HCT116 (cell line): ENCODE measurements at regions not wholly inside any gene's neighbourhood (a gene's known extent, or its start where the extent isn't known, plus 50 kb on each side); places are given as distances from the start of the nearest gene placed in this dataset.

ENCODE experiments used
- ATAC-seq: fragments of 200-7000 bp; cut with Tn5 transposase; 2 replicates; pipeline ENCODE4 v1.9.1; 2020; ENCODE audit warnings: mild to moderate bottlenecking, moderate library complexity
- BruUV-seq: library from RNA; stranded (reverse); fragments of 400-500 nt; replicated peaks from 2 replicates; lab custom pipeline; 2021; lab: Mats Ljungman, UMichigan
- CTCF ChIA-PET: fragments of 300-600 bp; sonication (Branson Sonifier 250); formaldehyde crosslinking; loops from one replicate; lab custom pipeline; 2021; ENCODE audit warnings: antibody characterized with exemption; lab: Charles Lee
- POLR2A ChIA-PET: fragments of 300-600, 350-600 bp; sonication (Branson Sonifier 250); formaldehyde crosslinking; loops from one replicate; lab custom pipeline; 2021; ENCODE audit warnings: antibody characterized with exemption; lab: Charles Lee
- RAD21 ChIA-PET, 2 experiments: fragments of 300-600 bp; sonication (Branson Sonifier 250); formaldehyde crosslinking; loops; one replicate each; lab custom pipeline; 2023; ENCODE audit warnings: low total read pairs in 2 of 2; ENCODE audit not compliant: uncharacterized antibody in 2 of 2, unreplicated experiment in 2 of 2, low non-redundant PET in 1 of 2; lab: Charles Lee
- DNase-seq: peaks from one replicate; pipeline ENCODE4 v3.0.0-alpha.2; 2010; ENCODE audit warnings: low read depth, low spot score
- H2AFZ ChIP-seq: fragments of 200-600 bp; shearing (Covaris generic), sonication (generic); 2 replicates; pipeline ENCODE4 v1.6.1; 2017; ENCODE audit warnings: low read depth, mixed run types, mixed read lengths, antibody characterized with exemption, low read length; ENCODE audit not compliant: poor library complexity, severe bottlenecking
- H3K27ac ChIP-seq: 2 replicates; pipeline ENCODE4 v1.5.1; 2012; ENCODE audit warnings: low read depth, low read length
- H3K27me3 ChIP-seq: fragments of 200-600 bp; sonication (generic); 2 replicates; pipeline ENCODE4 v1.6.1; 2016; ENCODE audit warnings: mixed run types, low read length, mixed read lengths; ENCODE audit not compliant: insufficient read depth
- H3K36me3 ChIP-seq, 2 experiments: fragments of 200-500 bp in 1 of 2; fragments of 200-600 bp in 1 of 2; sonication (Bioruptor generic) in 1 of 2; sonication (generic) in 1 of 2; 2 replicates each; pipeline versions ENCODE4 v1.5.1 to v1.6.1; 2014 to 2016; ENCODE audit warnings: low read length in 2 of 2, inconsistent platforms in 1 of 2, mixed read lengths in 1 of 2, mixed run types in 1 of 2; ENCODE audit not compliant: insufficient read depth in 2 of 2, control insufficient read depth in 1 of 2
- H3K4me1 ChIP-seq, 2 experiments: fragments of 200-600 bp in 1 of 2; sonication (generic) in 1 of 2; 2 replicates each; pipeline versions ENCODE4 v1.5.1 to v1.6.1; 2012 to 2017; ENCODE audit warnings: low read length in 2 of 2, inconsistent platforms in 1 of 2, mild to moderate bottlenecking in 1 of 2, mixed read lengths in 1 of 2, mixed run types in 1 of 2, moderate library complexity in 1 of 2; ENCODE audit not compliant: insufficient read depth in 2 of 2, control insufficient read depth in 1 of 2
- H3K4me2 ChIP-seq: fragments of 200-600 bp; sonication (generic); 2 replicates; pipeline ENCODE4 v1.6.1; 2017; ENCODE audit warnings: mixed run types, low read length, mixed read lengths
- H3K4me3 ChIP-seq, 2 experiments: fragments of 200-600 bp in 1 of 2; sonication (generic) in 1 of 2; replicated peaks in 1 of 2; 2 replicates each; pipeline ENCODE4 v1.5.1; 2011 to 2016; ENCODE audit warnings: low read length in 2 of 2, control low read depth in 1 of 2, low read depth in 1 of 2, mild to moderate bottlenecking in 1 of 2, mixed read lengths in 1 of 2, mixed run types in 1 of 2
- H3K79me2 ChIP-seq: fragments of 200-600 bp; sonication (generic); 2 replicates; pipeline ENCODE4 v1.6.1; 2017; ENCODE audit warnings: mild to moderate bottlenecking, mixed run types, low read length, moderate library complexity, mixed read lengths; ENCODE audit not compliant: insufficient read depth
- H3K9ac ChIP-seq: fragments of 200-600 bp; sonication (generic); 2 replicates; pipeline ENCODE4 v1.6.1; 2016; ENCODE audit warnings: low read length, mixed read lengths
- H3K9me2 ChIP-seq: fragments of 200-600 bp; sonication (generic), shearing (Covaris generic); 2 replicates; pipeline ENCODE4 v1.6.1; 2017; ENCODE audit warnings: mixed run types, mild to moderate bottlenecking, moderate library complexity; ENCODE audit not compliant: insufficient read depth
- H3K9me3 ChIP-seq, 2 experiments: fragments of 200-500 bp in 1 of 2; fragments of 200-600 bp in 1 of 2; sonication (Bioruptor generic) in 1 of 2; sonication (generic) in 1 of 2; 2 replicates each; pipeline ENCODE4 v1.6.1; 2014 to 2017; ENCODE audit warnings: low read length in 2 of 2, mixed read lengths in 2 of 2, inconsistent platforms in 1 of 2, low read depth in 1 of 2, mild to moderate bottlenecking in 1 of 2, mixed run types in 1 of 2, moderate library complexity in 1 of 2; ENCODE audit not compliant: control insufficient read depth in 1 of 2, insufficient read depth in 1 of 2
- H4K20me1 ChIP-seq: fragments of 200-600 bp; sonication (generic), shearing (Covaris generic); 2 replicates; pipeline ENCODE4 v1.6.1; 2017; ENCODE audit warnings: mixed run types, mild to moderate bottlenecking, moderate library complexity; ENCODE audit not compliant: insufficient read depth
- ATF3 ChIP-seq: IDR thresholded peaks from 2 replicates; pipeline ENCODE4 v1.6.1; 2012
- CEBPB ChIP-seq: IDR thresholded peaks from 2 replicates; pipeline ENCODE4 v1.6.1; 2012; ENCODE audit warnings: low read depth
- ELF1 ChIP-seq: IDR thresholded peaks from 2 replicates; pipeline ENCODE4 v1.6.1; 2012; ENCODE audit warnings: low read depth, borderline replicate concordance
- FOSL1 ChIP-seq: IDR thresholded peaks from 2 replicates; pipeline ENCODE4 v1.6.1; 2012; ENCODE audit warnings: low read depth
- POLR2AphosphoS5 ChIP-seq: IDR thresholded peaks from 2 replicates; pipeline ENCODE4 v1.6.1; 2011; ENCODE audit warnings: mild to moderate bottlenecking, low read depth, low read length, moderate library complexity
- SP1 ChIP-seq: IDR thresholded peaks from 2 replicates; pipeline ENCODE4 v1.6.1; 2012; ENCODE audit warnings: low read depth
- ZNF274 ChIP-seq: fragments of 200-500 bp; sonication (Bioruptor generic); IDR thresholded peaks from 2 replicates; pipeline ENCODE4 v1.6.1; 2014; ENCODE audit warnings: mild to moderate bottlenecking, low read depth, low read length, inconsistent platforms
- intact Hi-C: fragments of 100-400 bp; cut with micrococcal nuclease; formaldehyde crosslinking; loops from 2 replicates; pipeline ENCODE4 v1.10.0; 2022
- TF ChIP-seq, protein P1 (sequence below): IDR thresholded peaks from 2 replicates; pipeline ENCODE4 v1.6.1; 2012; ENCODE audit warnings: low read depth

- Histone ChIP-seq H3K27me3 (no peaks in the 10 kb centered on the region), H4K20me1 (no peaks in the 10 kb centered on the region; the same call in 1 of the 2 replicates), H2AFZ (no peak overlapping the region), H3K9me2 (no peaks in the 10 kb centered on the region), H3K9ac (no peak overlapping the region), H3K4me3 (no peak overlapping the region), H3K9me3 (peaks cover 3 to 4% of the 10 kb centered on the region in 2 experiments; a peak in 2 of 4 replicates), H3K36me3 (no peaks in the 10 kb centered on the region), H3K4me1 (no peaks in the 10 kb centered on the region), H3K27ac (no peak overlapping the region), H3K79me2 (no peaks in the 10 kb centered on the region), H3K4me2 (no peak overlapping the region)
- ChIA-PET RAD21 (no interaction called here), CTCF (no interaction called here), POLR2A (no interaction called here)
- ATAC-seq (no peak), DNase-seq (no peak)
- intact Hi-C loops: no loop called here
- TF ChIP-seq ZNF274 (no peak), ELF1 (no peak), SP1 (no peak), ATF3 (no peak), FOSL1 (no peak), CEBPB (no peak), POLR2AphosphoS5 (no peak)
- TF ChIP-seq, protein P1, sequence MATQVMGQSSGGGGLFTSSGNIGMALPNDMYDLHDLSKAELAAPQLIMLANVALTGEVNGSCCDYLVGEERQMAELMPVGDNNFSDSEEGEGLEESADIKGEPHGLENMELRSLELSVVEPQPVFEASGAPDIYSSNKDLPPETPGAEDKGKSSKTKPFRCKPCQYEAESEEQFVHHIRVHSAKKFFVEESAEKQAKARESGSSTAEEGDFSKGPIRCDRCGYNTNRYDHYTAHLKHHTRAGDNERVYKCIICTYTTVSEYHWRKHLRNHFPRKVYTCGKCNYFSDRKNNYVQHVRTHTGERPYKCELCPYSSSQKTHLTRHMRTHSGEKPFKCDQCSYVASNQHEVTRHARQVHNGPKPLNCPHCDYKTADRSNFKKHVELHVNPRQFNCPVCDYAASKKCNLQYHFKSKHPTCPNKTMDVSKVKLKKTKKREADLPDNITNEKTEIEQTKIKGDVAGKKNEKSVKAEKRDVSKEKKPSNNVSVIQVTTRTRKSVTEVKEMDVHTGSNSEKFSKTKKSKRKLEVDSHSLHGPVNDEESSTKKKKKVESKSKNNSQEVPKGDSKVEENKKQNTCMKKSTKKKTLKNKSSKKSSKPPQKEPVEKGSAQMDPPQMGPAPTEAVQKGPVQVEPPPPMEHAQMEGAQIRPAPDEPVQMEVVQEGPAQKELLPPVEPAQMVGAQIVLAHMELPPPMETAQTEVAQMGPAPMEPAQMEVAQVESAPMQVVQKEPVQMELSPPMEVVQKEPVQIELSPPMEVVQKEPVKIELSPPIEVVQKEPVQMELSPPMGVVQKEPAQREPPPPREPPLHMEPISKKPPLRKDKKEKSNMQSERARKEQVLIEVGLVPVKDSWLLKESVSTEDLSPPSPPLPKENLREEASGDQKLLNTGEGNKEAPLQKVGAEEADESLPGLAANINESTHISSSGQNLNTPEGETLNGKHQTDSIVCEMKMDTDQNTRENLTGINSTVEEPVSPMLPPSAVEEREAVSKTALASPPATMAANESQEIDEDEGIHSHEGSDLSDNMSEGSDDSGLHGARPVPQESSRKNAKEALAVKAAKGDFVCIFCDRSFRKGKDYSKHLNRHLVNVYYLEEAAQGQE: no peak
- no TSS peak for BruUV-seq
These were observed 365.0 kb downstream of the LTN1 start for GRCh38 chr21:28627691-28628090.
